Mesodermal cell (in vitro differentiated cells): ENCODE measurements at regions not wholly inside any gene's neighbourhood (a gene's known extent, or its start where the extent isn't known, plus 50 kb on each side); places are given as distances from the start of the nearest gene placed in this dataset.

ENCODE experiments used
- H3K27ac ChIP-seq: 2 replicates; pipeline ENCODE4 v1.7.0; 2013; ENCODE audit warnings: mild to moderate bottlenecking, low read depth, low read length, moderate library complexity; ENCODE audit not compliant: severe bottlenecking
- H3K36me3 ChIP-seq: 2 replicates; pipeline ENCODE4 v1.7.1; 2013; ENCODE audit warnings: mild to moderate bottlenecking, low read length, moderate library complexity; ENCODE audit not compliant: control insufficient read depth, insufficient read depth
- H3K4me1 ChIP-seq: one replicate; pipeline ENCODE4 v1.7.1; 2013; ENCODE audit warnings: mild to moderate bottlenecking, low read length; ENCODE audit not compliant: insufficient read depth, control insufficient read depth, poor library complexity, severe bottlenecking
- H3K4me3 ChIP-seq: 2 replicates; pipeline ENCODE4 v1.7.0; 2013; ENCODE audit warnings: low read length, control low read depth, mild to moderate bottlenecking; ENCODE audit not compliant: insufficient read depth, poor library complexity, severe bottlenecking; ENCODE audit errors: extremely low read depth
- H3K9me3 ChIP-seq: 2 replicates; pipeline ENCODE4 v1.7.1; 2013; ENCODE audit warnings: mild to moderate bottlenecking, low read length, moderate library complexity; ENCODE audit not compliant: control insufficient read depth
- WGBS, 2 experiments: methylation state at CpG; one replicate each; pipeline ENCODE4 v1.1.5; 2013; ENCODE audit warnings: missing lambda C conversion rate in 2 of 2; ENCODE audit not compliant: insufficient coverage in 2 of 2; 5-methylcytosine and 5-hydroxymethylcytosine counted together

GRCh38 chr9:90057361-90057760 is 452.5 kb downstream of the GADD45G start:
- H3K27ac ChIP-seq = no peak overlapping the region
- H3K4me1 ChIP-seq = no peaks in the 10 kb centered on the region
- 91 to 92% methylated on average over 2 to 3 of the region's 3 CpGs for WGBS, 2 experiments
- no peaks in the 10 kb centered on the region for H3K36me3 ChIP-seq
- no peak overlapping the region for H3K4me3 ChIP-seq
- no peaks in the 10 kb centered on the region for H3K9me3 ChIP-seq

GRCh38 chr9:90058182-90058763 is 453.5 kb downstream of the GADD45G start:
- no peaks in the 10 kb centered on the region for H3K9me3 ChIP-seq
- 91 to 93% methylated on average over 3 to 5 of the region's 6 CpGs for WGBS, 2 experiments
- H3K27ac ChIP-seq = no peak overlapping the region
- H3K4me1 ChIP-seq = no peaks in the 10 kb centered on the region
- H3K36me3 ChIP-seq = no peaks in the 10 kb centered on the region
- no peak overlapping the region for H3K4me3 ChIP-seq

GRCh38 chr9:90059436-90059835 is 454.6 kb downstream of the GADD45G start:
- no peaks in the 10 kb centered on the region for H3K9me3 ChIP-seq
- 95% methylated on average over 7 to 8 of the region's 8 CpGs for WGBS, 2 experiments

GRCh38 chr9:90060256-90060655 is 455.4 kb downstream of the GADD45G start:
- WGBS, 2 experiments = 90 to 93% methylated on average over 6 to 8 of the region's 8 CpGs
- H3K36me3 ChIP-seq = no peaks in the 10 kb centered on the region
- H3K4me1 ChIP-seq = no peaks in the 10 kb centered on the region
- H3K9me3 ChIP-seq = no peaks in the 10 kb centered on the region
- H3K27ac ChIP-seq = no peak overlapping the region
- H3K4me3 ChIP-seq = no peak overlapping the region

More at GRCh38 chr9:90059436-90059835, 454.6 kb downstream of the GADD45G start:
- Histone ChIP-seq H3K4me3 (no peak overlapping the region), H3K36me3 (no peaks in the 10 kb centered on the region), H3K27ac (no peak overlapping the region), H3K4me1 (no peaks in the 10 kb centered on the region)

GRCh38 chr9:90061187-90061586 is 456.4 kb downstream of the GADD45G start:
- H3K27ac ChIP-seq = no peak overlapping the region
- H3K36me3 ChIP-seq = no peaks in the 10 kb centered on the region
- 89% methylated on average over 1 of the region's 1 CpG; no CpG with 5 or more reads in 1 of the 2 experiments for WGBS, 2 experiments
- no peaks in the 10 kb centered on the region for H3K4me1 ChIP-seq
- no peaks in the 10 kb centered on the region for H3K9me3 ChIP-seq
- H3K4me3 ChIP-seq = no peak overlapping the region

GRCh38 chr9:90062982-90063381 is 458.2 kb downstream of the GADD45G start:
- H3K27ac ChIP-seq = no peak overlapping the region
- H3K4me1 ChIP-seq = no peaks in the 10 kb centered on the region
- no peak overlapping the region for H3K4me3 ChIP-seq
- no peaks in the 10 kb centered on the region for H3K36me3 ChIP-seq
- no peaks in the 10 kb centered on the region for H3K9me3 ChIP-seq
- 100% methylated on average over 1 of the region's 1 CpG; no CpG with 5 or more reads in 1 of the 2 experiments for WGBS, 2 experiments

GRCh38 chr9:90064248-90064647 is 459.4 kb downstream of the GADD45G start:
- WGBS, 2 experiments = 50% methylated on average over 1 of the region's 2 CpGs; no CpG with 5 or more reads in 1 of the 2 experiments
- Histone ChIP-seq H3K27ac (no peak overlapping the region), H3K9me3 (no peaks in the 10 kb centered on the region), H3K36me3 (no peaks in the 10 kb centered on the region), H3K4me1 (no peaks in the 10 kb centered on the region), H3K4me3 (no peak overlapping the region)

GRCh38 chr9:90064971-90065370 is 460.2 kb downstream of the GADD45G start:
- Histone ChIP-seq H3K4me1 (no peaks in the 10 kb centered on the region), H3K4me3 (no peak overlapping the region), H3K27ac (no peak overlapping the region), H3K36me3 (no peaks in the 10 kb centered on the region), H3K9me3 (no peaks in the 10 kb centered on the region)
- 83 to 94% methylated on average over 2 to 3 of the region's 3 CpGs for WGBS, 2 experiments

- no peaks in the 10 kb centered on the region for H3K4me1 ChIP-seq
- H3K4me3 ChIP-seq = no peak overlapping the region
- H3K9me3 ChIP-seq = no peaks in the 10 kb centered on the region
- H3K27ac ChIP-seq = no peak overlapping the region
- no peaks in the 10 kb centered on the region for H3K36me3 ChIP-seq
- WGBS, 2 experiments = 60 to 80% methylated on average over 1 of the region's 2 CpGs
These were observed 461.0 kb downstream of the GADD45G start for GRCh38 chr9:90065851-90066250.

GRCh38 chr9:90069085-90069484 is 464.3 kb downstream of the GADD45G start:
- no peaks in the 10 kb centered on the region for H3K36me3 ChIP-seq
- H3K4me3 ChIP-seq = no peak overlapping the region
- 93 to 100% methylated on average over 1 of the region's 2 CpGs for WGBS, 2 experiments
- H3K9me3 ChIP-seq = no peaks in the 10 kb centered on the region
- H3K4me1 ChIP-seq = no peaks in the 10 kb centered on the region
- no peak overlapping the region for H3K27ac ChIP-seq

GRCh38 chr9:90070056-90070455 is 465.2 kb downstream of the GADD45G start:
- H3K9me3 ChIP-seq = no peaks in the 10 kb centered on the region
- H3K27ac ChIP-seq = no peak overlapping the region
- no peak overlapping the region for H3K4me3 ChIP-seq
- no peaks in the 10 kb centered on the region for H3K36me3 ChIP-seq
- H3K4me1 ChIP-seq = no peaks in the 10 kb centered on the region
- WGBS, 2 experiments = 91 to 95% methylated on average over 5 of the region's 5 CpGs
